HL-60 (cell line): ENCODE measurements at regions not wholly inside any gene's neighbourhood (a gene's known extent, or its start where the extent isn't known, plus 50 kb on each side); places are given as distances from the start of the nearest gene placed in this dataset.

Experiments
- DNase-seq, 2 experiments: peaks; one replicate each; pipeline ENCODE4 v3.0.0-alpha.2; 2010 to 2020; ENCODE audit warnings: low read depth in 1 of 2, low spot score in 1 of 2
- H3K27ac ChIP-seq: fragments of 250-450 bp; sonication (Bioruptor Pico); replicated peaks from 2 replicates; pipeline ENCODE4 v1.5.1; 2020; ENCODE audit warnings: mild to moderate bottlenecking, moderate library complexity
- H3K27me3 ChIP-seq: fragments of 250-450 bp; sonication (Bioruptor Pico); 2 replicates; pipeline ENCODE4 v1.5.1; 2021; ENCODE audit warnings: mild to moderate bottlenecking, moderate library complexity; ENCODE audit not compliant: insufficient read depth, poor library complexity, severe bottlenecking
- H3K4me3 ChIP-seq: replicated peaks from 2 replicates; pipeline ENCODE4 v1.5.1; 2011; ENCODE audit warnings: mild to moderate bottlenecking, control low read depth, low read length; ENCODE audit not compliant: insufficient read depth
- CTCF ChIP-seq: IDR thresholded peaks from one replicate; pipeline ENCODE4 v1.5.1; 2011; ENCODE audit warnings: low read length, control low read depth, inconsistent platforms; ENCODE audit not compliant: insufficient read depth
- GABPA ChIP-seq: IDR thresholded peaks from 2 replicates; pipeline ENCODE4 v1.6.1; 2012; ENCODE audit warnings: low read depth
- POLR2AphosphoS5 ChIP-seq: IDR thresholded peaks from 2 replicates; pipeline ENCODE4 v1.6.1; 2012; ENCODE audit warnings: low read depth
- REST ChIP-seq: IDR thresholded peaks from 2 replicates; pipeline ENCODE4 v1.6.1; 2012; ENCODE audit warnings: low read depth; ENCODE audit not compliant: insufficient replicate concordance
- SPI1 ChIP-seq: IDR thresholded peaks from 2 replicates; pipeline ENCODE4 v1.6.1; 2012; ENCODE audit warnings: low read depth, mild to moderate bottlenecking, borderline replicate concordance

GRCh38 chr9:113719919-113720318 lies 156.2 kb upstream of the ZNF618 start:
- no peak for TF ChIP-seq GABPA
- TF ChIP-seq CTCF: no peak
- TF ChIP-seq REST: no peak
- TF ChIP-seq SPI1: no peak
- TF ChIP-seq POLR2AphosphoS5: no peak
- Histone ChIP-seq H3K27me3 (no peaks in the 10 kb centered on the region), H3K4me3 (no peak overlapping the region), H3K27ac (no peak overlapping the region)
- DNase-seq: no peak

GRCh38 chr9:113720495-113720894 lies 155.6 kb upstream of the ZNF618 start:
- H3K27ac ChIP-seq: no peak overlapping the region
- H3K27me3 ChIP-seq: no peaks in the 10 kb centered on the region
- H3K4me3 ChIP-seq: no peak overlapping the region
- TF ChIP-seq CTCF: no peak
- TF ChIP-seq POLR2AphosphoS5: no peak
- TF ChIP-seq REST: no peak
- no peak for TF ChIP-seq SPI1
- no peak for TF ChIP-seq GABPA
- no peak for DNase-seq

GRCh38 chr9:113721856-113722255 lies 154.3 kb upstream of the ZNF618 start:
- TF ChIP-seq POLR2AphosphoS5 (no peak), GABPA (no peak), SPI1 (no peak), REST (no peak), CTCF (no peak)
- DNase-seq: no peak
- no peak overlapping the region for H3K4me3 ChIP-seq

More at GRCh38 chr9:113721856-113722255, 154.3 kb upstream of the ZNF618 start:
- H3K27me3 ChIP-seq: no peaks in the 10 kb centered on the region
- H3K27ac ChIP-seq: no peak overlapping the region
